ENCODE measurements at regions not wholly inside any gene's neighbourhood (a gene's known extent, or its start where the extent isn't known, plus 50 kb on each side); places are given as distances from the start of the nearest gene placed in this dataset.

GRCh38 chr2:175312137-175312536, 130.6 kb upstream of the ATP5MC3 start:
- TF ChIP-seq SPI1 (IDR thresholded peaks at IDR 0.05; ENCODE audit: borderline replicate concordance, low read depth) = no peak
- no peak for TF ChIP-seq GABPA (IDR thresholded peaks at IDR 0.05; ENCODE audit: low read depth)
- TF ChIP-seq REST (IDR thresholded peaks at IDR 0.05; ENCODE audit: insufficient replicate concordance, low read depth) = no peak
- TF ChIP-seq POLR2AphosphoS5 (IDR thresholded peaks at IDR 0.05; ENCODE audit: low read depth) = no peak
- TF ChIP-seq CTCF (IDR thresholded peaks at IDR 0.05; ENCODE audit: insufficient read depth, low read length) = no peak
- no peak overlapping the region for H3K4me3 ChIP-seq (replicated peaks; ENCODE audit: insufficient read depth, low read length)
- no peak for DNase-seq (ENCODE audit: low read depth in 1 of 2, low spot score in 1 of 2)
- no peak overlapping the region for H3K27ac ChIP-seq (replicated peaks)
- peaks cover 6% of the 10 kb centered on the region for H3K27me3 ChIP-seq (ENCODE audit: insufficient read depth, poor library complexity, severe bottlenecking)

- no peak for TF ChIP-seq POLR2AphosphoS5 (IDR thresholded peaks at IDR 0.05; ENCODE audit: low read depth)
- TF ChIP-seq SPI1 (IDR thresholded peaks at IDR 0.05; ENCODE audit: borderline replicate concordance, low read depth) = no peak
- TF ChIP-seq CTCF (IDR thresholded peaks at IDR 0.05; ENCODE audit: insufficient read depth, low read length) = no peak
- TF ChIP-seq GABPA (IDR thresholded peaks at IDR 0.05; ENCODE audit: low read depth) = no peak
- TF ChIP-seq REST (IDR thresholded peaks at IDR 0.05; ENCODE audit: insufficient replicate concordance, low read depth) = no peak
Measured at GRCh38 chr2:175310813-175311504, 129.4 kb upstream of the ATP5MC3 start.

GRCh38 chr2:175309799-175310198, 128.3 kb upstream of the ATP5MC3 start:
- TF ChIP-seq CTCF (IDR thresholded peaks at IDR 0.05; ENCODE audit: insufficient read depth, low read length) = peak; percentile 33
- no peak for TF ChIP-seq SPI1 (IDR thresholded peaks at IDR 0.05; ENCODE audit: borderline replicate concordance, low read depth)
- peaks cover 2% of the 10 kb centered on the region for H3K27me3 ChIP-seq (ENCODE audit: insufficient read depth, poor library complexity, severe bottlenecking)
- DNase-seq (ENCODE audit: low read depth in 1 of 2, low spot score in 1 of 2) = peak in 1 of 2 experiments; percentile 41
- no peak overlapping the region for H3K4me3 ChIP-seq (replicated peaks; ENCODE audit: insufficient read depth, low read length)
- no peak overlapping the region for H3K27ac ChIP-seq (replicated peaks)

More at GRCh38 chr2:175310813-175311504, 129.4 kb upstream of the ATP5MC3 start:
- peaks cover 6% of the 10 kb centered on the region for H3K27me3 ChIP-seq (ENCODE audit: insufficient read depth, poor library complexity, severe bottlenecking)
- no peak overlapping the region for H3K27ac ChIP-seq (replicated peaks)
- no peak overlapping the region for H3K4me3 ChIP-seq (replicated peaks; ENCODE audit: insufficient read depth, low read length)
- no peak for DNase-seq (ENCODE audit: low read depth in 1 of 2, low spot score in 1 of 2)

- Histone ChIP-seq H3K4me3 (replicated peaks; ENCODE audit: insufficient read depth, low read length) (no peak overlapping the region), H3K27me3 (ENCODE audit: insufficient read depth, poor library complexity, severe bottlenecking) (no peaks in the 10 kb centered on the region), H3K27ac (replicated peaks) (no peak overlapping the region)
- no peak for TF ChIP-seq REST (IDR thresholded peaks at IDR 0.05; ENCODE audit: insufficient replicate concordance, low read depth)
- no peak for TF ChIP-seq CTCF (IDR thresholded peaks at IDR 0.05; ENCODE audit: insufficient read depth, low read length)
- TF ChIP-seq GABPA (IDR thresholded peaks at IDR 0.05; ENCODE audit: low read depth) = no peak
- no peak for TF ChIP-seq POLR2AphosphoS5 (IDR thresholded peaks at IDR 0.05; ENCODE audit: low read depth)
- no peak for TF ChIP-seq SPI1 (IDR thresholded peaks at IDR 0.05; ENCODE audit: borderline replicate concordance, low read depth)
- no peak for DNase-seq (ENCODE audit: low read depth in 1 of 2, low spot score in 1 of 2)
Measured at GRCh38 chr2:175308005-175308404, 126.5 kb upstream of the ATP5MC3 start.

Measured in HL-60 (cell line).